Stromal cell of bone marrow (primary cell): ENCODE measurements at regions not wholly inside any gene's neighbourhood (a gene's known extent, or its start where the extent isn't known, plus 50 kb on each side); places are given as distances from the start of the nearest gene placed in this dataset.
A peak's percentile ranks its signal among the peaks of the same experiment; 100 is the strongest.

Source experiments
- DNase-seq: peaks from one replicate; pipeline ENCODE4 v3.0.0-alpha.2; 2012; ENCODE audit warnings: low read depth

DNA sequence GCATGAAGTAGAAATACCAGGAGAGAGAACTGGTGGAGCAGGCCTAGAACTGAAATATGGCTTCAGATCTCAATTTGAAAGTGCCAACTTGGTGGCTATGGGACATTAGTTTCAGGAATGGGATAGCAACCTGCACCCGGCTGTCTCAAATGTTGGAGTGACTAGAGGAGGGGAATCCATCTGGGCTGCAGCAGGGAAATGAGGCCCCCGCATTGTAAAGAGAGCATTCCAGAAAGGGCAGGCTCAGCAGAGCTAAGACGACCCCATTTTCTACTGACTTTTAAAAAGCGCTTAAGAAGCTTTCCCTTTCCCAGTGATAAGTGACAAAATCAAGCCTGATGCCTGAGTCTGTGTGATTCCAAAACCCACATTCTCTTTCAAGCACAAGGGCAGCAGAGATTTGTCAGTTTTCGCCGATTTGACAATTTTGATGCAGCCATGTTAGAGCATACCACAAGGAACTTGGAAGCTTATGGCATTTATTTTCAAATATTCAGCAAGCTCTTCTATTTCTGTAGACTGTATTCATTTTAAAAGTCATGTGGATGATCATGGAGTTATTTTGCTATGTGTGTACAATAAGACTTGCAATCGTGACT, 119.8 kb upstream of the ARHGAP28 start:
- DNase-seq: no peak

DNA sequence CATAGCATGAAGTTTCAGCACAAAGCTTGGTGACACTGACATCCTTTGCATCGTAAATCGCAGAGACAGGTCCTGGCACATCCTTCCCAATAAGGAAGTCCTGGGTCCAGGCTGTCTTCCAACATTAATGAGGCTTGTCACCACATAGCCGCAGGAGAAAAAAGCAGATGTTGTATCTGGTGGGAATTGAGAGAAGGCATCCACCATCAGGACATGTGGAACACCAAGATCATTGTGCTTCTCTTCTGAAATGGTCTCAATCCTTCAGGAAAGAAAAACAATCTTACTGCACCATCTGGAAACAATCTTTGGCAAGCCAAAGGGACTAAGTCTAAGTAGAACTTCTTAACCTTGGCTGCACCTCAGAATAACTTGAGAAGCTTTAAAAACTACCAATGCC, 119.0 kb upstream of the ARHGAP28 start:
- DNase-seq: peak; percentile 21

DNA sequence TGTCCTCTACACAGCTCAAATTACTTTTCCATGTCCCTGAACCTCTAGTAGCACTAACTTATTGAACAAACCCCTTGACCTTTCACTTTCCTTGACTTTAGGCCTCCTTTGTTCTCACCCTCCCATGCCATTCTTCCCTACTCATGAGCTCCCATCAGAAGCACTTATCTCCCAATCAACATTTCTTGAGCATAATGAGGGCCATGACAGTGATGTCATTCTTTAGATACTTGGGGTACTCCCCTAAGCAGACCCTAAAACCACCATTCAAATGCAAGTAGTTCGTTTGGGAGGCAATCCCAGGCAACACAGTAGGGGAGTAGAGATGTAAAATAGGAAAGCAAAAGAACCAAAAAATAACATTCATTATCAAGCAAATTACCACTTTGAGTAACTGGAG, 115.9 kb upstream of the ARHGAP28 start:
- DNase-seq: no peak

DNA sequence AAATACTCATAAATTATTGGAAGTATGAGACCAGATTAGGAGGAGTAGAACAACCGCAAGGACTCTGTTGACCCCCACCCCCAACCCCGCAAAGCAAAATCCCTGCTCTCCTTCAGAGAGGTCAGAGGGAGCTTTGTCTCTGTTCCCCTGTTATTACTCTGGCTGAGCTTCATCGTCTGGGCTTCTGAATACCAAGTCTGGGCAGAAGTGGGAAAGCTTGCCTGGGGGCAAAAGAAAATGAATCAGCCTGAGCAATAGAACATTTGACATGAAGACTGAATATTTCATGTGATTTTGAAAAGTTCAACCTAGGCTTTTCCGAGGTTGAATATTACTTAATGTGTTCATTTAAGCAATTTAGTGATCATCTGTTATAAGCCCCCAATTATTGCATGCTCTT, 114.6 kb upstream of the ARHGAP28 start:
- no peak for DNase-seq

DNA sequence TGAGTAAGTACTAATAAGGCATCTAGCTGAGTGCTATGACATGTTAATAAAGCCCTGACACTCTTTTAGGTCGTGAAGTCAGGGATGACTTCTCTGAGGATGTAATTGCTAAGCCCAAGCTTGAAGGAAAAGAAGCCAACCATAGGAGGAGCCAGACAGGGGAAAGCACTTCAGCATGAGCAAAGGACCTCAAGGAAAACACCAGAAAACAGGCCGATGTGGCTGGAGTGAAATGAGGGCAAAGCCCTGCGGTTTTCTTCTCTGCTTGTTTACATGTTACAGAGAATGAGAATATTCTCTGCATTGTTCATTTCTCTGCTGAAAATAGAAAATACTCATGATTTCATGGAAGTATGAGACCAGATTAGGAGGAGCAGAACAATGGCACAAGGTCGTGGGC, 112.5 kb upstream of the ARHGAP28 start:
- no peak for DNase-seq

DNA sequence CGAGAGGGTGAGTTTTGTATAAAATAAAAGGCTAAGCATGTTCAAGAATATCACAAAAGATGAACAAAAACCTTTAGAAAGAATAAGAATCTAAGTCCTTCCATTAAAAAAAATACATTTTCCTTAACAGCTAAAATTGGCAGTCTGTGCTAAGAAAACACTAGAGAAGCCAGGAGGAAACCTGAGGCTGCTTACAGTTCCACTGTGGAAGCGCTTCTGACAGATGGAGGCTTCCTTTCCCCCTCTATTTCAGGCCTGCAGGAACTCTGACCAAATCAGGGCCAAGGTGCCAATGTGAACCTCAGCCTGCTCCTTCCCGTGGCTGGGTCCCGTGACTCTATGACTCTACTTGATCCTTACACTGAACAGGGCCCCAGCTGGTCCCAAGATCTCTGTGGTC, 108.1 kb upstream of the ARHGAP28 start:
- DNase-seq: no peak

DNA sequence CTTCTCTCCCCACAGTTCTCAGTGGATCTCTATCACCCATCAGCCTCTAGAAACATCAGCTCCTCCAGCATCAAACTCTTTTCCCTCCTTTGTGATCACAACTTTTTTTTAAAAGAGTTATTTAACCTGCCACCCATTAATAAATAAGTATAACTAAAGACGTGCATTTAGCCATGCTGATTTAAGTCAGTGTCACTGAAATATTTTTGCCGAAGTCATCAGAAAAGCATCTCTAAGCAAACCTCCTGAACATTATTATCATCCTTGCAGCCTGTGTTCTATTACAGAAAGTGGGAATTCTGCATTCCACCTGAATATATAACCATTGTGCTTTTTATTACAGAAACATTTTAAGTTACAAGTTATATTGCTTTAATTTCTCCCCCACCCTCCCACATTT, 106.2 kb upstream of the ARHGAP28 start:
- DNase-seq: no peak

DNA sequence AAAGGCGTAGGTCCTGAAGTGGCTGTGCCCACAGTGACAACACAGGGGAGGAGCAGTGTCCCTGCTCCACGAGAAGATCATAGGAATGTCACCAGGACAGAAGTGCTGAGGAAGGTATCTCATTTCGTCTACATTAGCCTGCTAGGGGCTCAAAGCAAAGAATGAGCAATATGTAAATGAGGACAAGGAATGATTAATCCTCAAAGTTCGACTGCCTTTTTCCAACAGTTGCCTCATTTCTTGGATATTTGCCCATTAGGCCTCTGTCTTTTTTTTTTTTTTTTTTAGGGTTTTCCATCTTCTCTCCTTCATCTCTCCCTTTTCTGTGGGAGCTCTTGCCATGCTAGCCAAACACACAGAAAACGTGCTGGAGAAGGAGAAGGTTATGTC, 105.2 kb upstream of the ARHGAP28 start:
- DNase-seq: peak; percentile 68

DNA sequence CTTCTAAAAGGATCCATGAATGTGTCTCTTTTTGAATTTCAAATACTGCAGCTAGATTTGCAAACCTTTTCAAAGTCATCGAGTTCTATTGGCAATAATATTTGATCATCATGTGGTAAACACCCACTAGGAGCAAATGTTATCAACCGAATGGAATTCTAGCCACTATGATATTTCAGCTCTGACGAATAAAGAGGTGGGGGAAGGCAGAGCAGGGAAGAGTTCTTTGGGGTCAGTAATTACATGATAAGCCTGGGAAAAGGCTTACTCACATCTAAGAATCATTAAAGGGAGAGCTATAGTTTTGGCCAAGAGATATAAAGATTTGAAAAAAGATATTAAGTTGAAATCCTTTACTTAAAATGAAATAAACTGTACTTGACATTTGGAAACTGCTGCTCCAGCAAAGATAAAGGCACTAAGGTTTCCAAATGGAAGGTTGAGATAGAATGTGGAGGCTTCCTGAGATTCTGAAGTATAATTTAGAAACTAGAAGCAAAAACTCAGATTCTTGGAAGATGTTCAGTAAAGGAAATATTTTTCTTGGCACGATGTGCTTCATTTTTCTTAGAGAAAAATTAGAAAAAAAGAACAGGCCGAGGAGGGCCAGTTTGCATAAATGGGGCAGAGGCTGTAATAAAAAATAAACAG, 104.7 kb upstream of the ARHGAP28 start:
- DNase-seq: peak; percentile 57

DNA sequence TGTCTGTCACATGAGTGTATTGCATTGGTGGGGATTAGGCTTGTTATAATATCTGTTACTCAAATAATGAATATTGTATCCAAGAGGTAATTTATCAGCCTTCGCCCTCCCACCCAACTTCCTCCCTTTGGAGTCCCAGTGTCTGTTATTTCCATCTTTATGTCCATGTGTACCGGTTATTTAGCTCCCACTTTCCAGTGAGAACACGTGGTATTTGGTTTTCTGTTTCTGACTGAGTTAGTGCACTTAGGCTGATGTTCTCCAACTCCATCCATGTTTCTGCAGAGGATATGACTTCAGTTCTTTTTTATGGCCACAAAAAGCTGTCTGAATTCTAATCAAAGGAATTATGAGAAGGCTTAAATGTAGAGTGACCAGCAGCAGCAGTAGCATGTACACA, 104.0 kb upstream of the ARHGAP28 start:
- no peak for DNase-seq

DNA sequence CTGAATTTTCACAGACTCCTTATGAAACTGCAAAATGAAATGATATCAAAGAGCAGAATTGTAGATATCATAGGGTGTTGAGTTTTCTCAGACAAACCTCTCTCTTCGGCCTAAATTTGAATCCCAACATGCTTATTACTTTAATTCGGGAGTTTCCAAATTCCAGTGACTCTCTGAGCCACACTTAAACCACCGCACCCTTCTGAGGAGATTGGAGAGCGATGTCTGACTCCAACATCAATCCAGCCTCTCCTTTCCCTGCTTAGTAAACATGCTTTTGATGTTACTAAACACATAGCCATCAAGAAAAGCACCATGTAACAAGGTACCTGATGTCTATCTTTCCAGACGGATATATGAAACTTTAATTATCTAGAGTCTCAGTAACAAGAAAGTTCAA, 103.1 kb upstream of the ARHGAP28 start:
- no peak for DNase-seq

DNA sequence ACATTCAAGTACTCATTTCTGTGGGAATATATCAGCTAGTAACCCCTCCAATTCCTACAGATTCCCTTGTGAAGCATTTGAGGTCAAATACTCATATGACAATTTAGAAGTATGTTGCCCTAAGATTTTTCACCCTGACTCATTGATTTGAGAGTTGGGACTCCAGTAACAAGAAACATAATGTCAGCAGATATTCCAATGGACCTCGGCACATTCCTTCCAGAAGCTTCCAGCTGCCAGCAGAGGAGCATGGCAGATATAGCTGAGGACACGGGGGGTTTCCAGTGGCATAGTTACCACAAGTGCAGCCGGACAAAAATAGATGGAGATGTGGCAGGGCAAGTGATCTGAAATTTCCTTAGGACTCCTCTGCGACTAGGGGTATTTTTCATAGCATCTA, 101.9 kb upstream of the ARHGAP28 start:
- peak; percentile 46 for DNase-seq

DNA sequence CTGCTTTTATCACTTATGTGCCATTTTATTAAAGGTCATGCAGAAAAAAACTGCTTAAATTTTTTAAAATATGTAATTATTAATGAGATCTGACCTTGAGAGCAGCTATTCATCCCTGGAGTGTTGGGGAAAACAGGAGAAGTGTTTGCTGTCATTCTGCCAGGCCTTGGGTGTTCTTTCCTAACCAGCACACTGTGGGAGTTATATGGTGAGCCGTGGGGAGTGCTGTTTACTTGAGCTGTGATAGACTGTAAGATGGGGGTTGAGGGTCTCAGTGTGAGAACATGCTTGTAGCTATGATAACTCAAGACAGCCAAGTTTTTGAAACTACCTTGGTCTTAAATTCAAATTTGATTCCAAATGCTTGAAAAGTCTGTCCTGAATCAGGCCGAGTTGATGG, 101.3 kb upstream of the ARHGAP28 start:
- no peak for DNase-seq

DNA sequence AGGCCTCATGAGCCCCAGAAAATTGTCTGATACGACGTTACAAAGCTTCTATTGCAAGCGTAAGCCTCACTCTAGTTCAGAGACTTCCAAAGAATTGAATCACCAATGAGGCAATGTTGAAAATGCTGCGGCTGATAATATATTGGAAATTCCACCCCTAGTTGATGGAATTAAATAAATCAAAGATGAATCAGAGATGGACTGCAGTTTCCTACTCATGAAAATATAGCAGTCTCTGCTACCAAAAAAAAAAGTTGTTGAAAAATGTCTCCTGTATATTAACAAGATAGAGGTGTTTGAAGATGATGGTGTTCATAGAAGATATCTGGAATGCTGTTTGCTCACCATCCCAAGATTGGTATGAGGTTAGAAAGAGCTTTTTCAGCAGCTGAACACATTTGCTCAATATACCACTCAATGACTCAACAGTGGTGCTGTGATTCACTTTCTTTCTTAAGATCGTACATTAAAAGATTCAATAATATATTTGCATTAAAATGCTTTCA, 99.8 kb upstream of the ARHGAP28 start:
- DNase-seq: peak; percentile 38

DNA sequence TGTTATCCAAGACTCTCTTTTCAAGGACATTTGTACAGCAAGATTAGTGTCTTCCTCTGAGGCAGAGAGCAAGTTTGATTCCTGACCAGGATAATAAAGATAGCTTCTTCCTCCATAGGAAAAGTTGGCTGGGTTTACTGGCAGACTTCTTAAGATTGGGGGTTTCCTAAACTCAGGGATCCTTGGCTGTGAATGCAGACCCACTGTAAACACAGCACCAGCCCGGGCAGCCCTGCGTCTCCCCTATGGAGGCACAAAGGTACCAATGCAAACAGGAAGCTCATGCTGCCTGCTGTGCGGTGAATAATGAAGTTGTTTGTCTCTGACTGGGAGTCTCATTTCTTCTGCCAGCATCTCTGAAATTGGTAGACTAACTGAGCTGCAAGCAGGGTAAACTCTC, 96.2 kb upstream of the ARHGAP28 start:
- DNase-seq: no peak

DNA sequence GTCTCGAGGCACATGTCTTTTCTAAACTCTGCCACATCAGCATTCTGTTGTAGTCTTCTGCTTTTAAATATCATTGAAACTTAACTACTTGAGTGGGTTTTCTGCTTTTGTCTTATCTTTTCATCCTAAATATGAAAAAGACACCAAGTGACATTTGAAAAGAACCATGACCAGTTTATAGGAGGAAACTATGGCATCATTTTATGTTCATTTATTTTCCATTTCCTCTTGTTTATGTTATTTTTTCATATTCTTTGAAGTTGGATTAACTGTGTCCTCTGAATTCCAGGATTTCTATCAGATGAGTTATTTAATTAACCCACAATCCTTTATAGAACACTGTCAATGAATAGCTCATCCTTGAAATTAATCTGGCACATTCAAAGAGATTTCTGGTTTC, 93.4 kb upstream of the ARHGAP28 start:
- no peak for DNase-seq

DNA sequence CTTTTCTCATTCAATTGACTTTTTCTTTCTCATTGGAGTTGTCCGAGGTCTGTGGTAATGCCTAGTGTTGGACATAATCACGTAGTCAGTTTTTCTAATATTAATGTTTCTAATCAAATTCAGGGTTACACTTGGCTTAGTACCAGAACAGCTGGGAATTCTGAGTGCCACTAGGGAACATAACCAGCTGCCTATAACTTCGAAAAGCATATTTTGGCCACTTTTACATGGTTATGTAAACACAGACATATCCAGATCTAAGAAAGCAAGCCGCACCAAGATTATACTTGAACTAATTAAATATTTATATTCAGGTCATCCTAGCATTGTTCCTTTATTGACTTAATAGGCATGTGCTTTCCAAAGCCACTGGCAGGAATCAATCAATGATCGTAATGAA, 91.1 kb upstream of the ARHGAP28 start:
- no peak for DNase-seq

DNA sequence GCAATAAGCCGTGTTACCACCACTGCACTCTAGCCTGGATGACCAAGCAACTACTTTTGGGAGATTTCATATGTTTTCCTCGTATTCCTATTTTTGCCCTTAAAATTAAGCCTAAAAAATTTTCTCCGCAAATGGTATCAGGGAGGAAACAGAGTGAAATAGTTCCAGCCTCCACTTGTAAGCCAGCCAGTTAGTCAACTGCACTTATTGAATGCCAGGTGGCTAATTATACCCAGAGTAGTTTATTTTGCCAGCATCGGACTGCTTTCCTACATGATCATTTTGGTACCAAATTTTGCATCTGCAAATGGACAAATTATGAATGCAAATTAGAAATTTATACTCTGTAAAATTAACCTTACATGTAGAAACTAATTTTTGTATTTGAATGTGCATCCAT, 90.2 kb upstream of the ARHGAP28 start:
- DNase-seq: no peak

DNA sequence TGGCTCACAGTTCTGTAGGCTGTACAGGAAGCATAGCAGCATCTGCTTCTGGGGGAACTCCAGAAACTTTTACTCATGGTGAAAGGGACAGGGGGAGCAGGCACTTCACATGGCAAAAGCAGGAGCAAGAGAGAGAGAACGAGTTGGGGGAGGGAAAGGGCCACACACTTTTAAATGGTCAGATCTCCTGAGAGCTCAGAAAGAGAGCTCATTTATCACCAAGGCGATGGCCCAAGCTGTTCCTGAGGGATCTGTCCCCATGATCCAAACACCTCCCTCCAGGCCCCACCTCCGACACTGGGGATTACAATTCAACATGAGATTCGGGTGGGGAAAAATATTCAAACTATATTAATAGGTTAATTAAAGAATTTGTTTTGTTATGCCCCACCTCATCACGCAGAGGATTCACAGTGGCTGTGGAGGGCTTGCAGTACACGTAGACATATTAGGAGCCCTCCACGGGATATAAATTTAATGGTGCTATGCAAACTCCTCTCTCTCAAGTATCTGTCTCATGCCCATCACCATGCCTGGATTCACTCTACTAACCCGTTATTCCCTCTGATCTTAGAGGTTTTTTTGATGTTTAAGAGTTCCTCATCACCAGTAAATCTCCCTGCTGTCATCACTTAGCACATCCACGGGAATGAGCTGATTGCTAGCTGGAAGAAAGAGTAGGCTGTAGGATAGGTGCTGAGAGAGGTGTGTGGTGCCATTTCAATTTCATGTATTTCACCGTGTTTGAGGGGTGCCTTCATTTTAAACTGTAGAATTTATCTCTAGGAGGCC, 84.5 kb upstream of the ARHGAP28 start:
- DNase-seq: no peak

DNA sequence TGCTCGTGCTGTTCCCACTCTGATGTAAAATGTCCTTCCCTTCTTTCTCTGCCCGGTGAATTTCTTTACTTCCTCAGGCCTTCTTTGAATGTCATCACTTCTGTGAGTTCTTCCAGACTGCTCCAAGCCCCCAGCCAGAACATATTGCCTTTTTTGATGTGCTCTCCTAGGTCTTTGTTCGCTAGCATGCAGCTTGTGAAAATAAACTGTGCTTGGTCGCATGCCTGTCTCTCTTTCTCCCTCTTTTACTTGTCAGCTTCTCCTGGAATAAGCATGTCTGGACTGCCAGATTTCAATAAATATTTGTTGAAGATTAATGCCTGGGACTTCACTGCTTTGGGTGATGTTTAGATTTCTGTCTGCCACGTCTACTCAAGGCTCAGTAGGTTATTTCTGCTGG, 82.7 kb upstream of the ARHGAP28 start:
- no peak for DNase-seq

DNA sequence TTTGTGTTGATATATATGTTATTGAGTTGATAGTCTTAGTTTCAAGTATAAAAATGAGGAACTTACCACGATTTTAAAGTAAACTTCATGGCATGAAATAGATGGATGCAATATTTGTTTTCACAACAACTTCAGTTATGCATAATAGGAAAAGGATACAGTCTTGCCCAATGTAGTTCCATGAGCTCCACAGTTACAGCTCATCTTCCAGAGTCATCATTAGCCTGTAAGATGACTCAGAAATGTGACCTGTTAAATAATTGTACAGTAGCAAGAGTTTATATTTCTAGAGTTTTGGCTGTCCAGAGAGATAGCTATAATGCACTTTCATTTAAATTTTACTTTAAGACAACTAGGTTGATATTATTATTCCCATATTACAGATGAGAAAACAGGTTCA, 80.9 kb upstream of the ARHGAP28 start:
- peak; percentile 25 for DNase-seq

DNA sequence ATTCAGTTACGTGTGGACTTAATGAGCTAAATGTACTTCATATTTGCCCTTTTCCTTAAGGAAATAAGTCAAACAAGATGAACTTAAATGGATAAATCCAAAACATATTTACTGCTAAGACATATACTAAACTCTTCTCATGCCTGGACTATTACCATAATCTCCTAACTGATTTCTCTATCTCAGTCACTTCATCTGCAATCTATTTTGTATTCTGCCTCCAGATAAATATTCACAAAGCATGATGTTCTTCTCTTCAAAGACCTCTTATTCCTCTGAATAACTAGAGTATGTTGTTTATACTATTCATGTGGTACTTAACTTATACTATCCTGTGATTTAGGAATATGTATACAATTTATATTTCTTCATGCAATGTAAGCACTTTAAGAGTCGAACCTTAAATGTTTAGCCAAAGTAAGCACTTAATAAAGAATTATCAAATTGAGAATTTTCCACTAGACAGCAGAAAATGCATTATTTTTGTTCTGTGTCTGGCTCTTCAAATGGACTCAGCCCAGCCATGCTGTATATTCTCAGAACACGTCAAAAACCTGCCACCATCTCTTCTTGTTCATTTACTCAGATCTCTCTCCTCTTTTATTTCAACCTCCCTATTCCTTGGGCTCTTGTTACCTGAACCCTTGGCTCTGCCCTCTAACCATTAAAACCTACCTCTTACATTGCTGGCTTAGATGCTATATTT, 79.9 kb upstream of the ARHGAP28 start:
- DNase-seq: no peak

DNA sequence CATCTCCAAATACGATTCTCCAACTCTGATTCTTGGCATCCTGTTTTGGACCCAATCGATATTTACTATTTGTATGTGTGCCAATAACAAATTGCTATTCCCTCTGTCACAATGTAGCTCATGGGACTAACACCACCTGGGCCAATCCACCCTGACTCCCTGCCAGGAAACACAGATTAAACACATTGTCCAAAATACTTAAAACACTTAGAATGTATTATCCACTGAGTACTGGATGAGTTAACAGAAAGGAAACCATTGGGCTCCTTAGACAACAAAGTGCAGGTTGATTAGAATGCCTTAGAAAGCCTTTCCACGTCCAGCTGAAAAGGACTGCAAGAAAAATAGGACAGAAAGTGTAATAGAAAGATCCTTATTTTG, 79.4 kb upstream of the ARHGAP28 start:
- no peak for DNase-seq
